ENCODE measurements at regions not wholly inside any gene's neighbourhood (a gene's known extent, or its start where the extent isn't known, plus 50 kb on each side); places are given as distances from the start of the nearest gene placed in this dataset.

GRCh38 chr2:181832015-181832414 is 59.5 kb upstream of the ITPRID2 start:
- no peak overlapping the region for H3K4me3 ChIP-seq (ENCODE audit: low read length)
- DNase-seq (ENCODE audit: low read depth): no peak
- no peak for TF ChIP-seq CTCF (conservative IDR thresholded peaks at IDR 0.05; ENCODE audit: low read length)

- no peak overlapping the region for H3K4me3 ChIP-seq (ENCODE audit: low read length)
- DNase-seq (ENCODE audit: low read depth): no peak
- no peak for TF ChIP-seq CTCF (conservative IDR thresholded peaks at IDR 0.05; ENCODE audit: low read length)
Observed at GRCh38 chr2:181836583-181836982, 54.9 kb upstream of the ITPRID2 start.

- H3K4me3 ChIP-seq (ENCODE audit: low read length): no peak overlapping the region
- TF ChIP-seq CTCF (conservative IDR thresholded peaks at IDR 0.05; ENCODE audit: low read length): no peak
- DNase-seq (ENCODE audit: low read depth): no peak
Observed at GRCh38 chr2:181837563-181837962, 54.0 kb upstream of the ITPRID2 start.

- no peak overlapping the region for H3K4me3 ChIP-seq (ENCODE audit: low read length)
- DNase-seq (ENCODE audit: low read depth): no peak
- TF ChIP-seq CTCF (conservative IDR thresholded peaks at IDR 0.05; ENCODE audit: low read length): no peak
Observed at GRCh38 chr2:181839811-181840210, 51.7 kb upstream of the ITPRID2 start.

DNA sequence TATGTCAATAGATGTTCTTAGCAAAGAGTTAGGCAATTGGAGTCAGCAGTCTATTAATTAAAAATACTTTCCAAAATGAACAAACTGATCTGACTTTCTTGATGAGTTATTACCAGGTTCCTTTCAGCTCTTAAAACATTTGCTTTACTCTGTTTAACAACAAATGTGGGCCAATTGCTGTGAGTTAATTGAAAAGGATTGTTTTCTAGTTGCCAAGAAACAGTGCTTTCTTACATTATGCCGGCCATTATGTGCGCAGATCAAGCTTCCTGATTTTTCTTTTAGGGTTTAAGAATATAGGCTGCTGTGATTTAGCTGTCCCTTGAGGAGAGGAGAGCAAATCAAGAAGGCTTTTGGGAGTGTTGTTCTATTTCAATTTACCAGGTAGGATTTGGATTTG is 50.5 kb upstream of the ITPRID2 start:
- no peak for DNase-seq (ENCODE audit: low read depth)
- no peak overlapping the region for H3K4me3 ChIP-seq (ENCODE audit: low read length)
- no peak for TF ChIP-seq CTCF (conservative IDR thresholded peaks at IDR 0.05; ENCODE audit: low read length)

Data from AG10803 (cell line).